ENCODE measurements at regions not wholly inside any gene's neighbourhood (a gene's known extent, or its start where the extent isn't known, plus 50 kb on each side); places are given as distances from the start of the nearest gene placed in this dataset.

DNA sequence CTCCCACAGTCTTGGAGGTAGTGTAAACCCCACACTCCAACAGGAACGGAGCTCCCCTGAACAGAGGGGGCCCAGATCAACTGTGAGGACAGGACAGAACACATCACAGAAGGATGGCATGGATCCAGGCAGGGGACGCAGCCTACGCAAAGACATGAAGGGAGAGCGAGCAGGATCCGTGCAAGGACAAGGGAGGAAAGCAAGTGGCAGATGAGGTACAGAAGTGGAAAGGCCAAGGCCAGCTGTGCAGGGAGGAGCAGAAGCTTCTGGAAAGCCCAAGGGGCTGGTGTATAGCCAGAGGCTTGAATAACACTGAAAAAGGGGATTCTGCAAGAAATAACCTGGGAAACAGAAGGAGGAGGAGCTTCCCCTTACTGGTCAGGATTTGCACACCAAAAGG is 81.2 kb downstream of the SIPA1L2 start:
- TF ChIP-seq POLR2AphosphoS5 (IDR thresholded peaks at IDR 0.05; ENCODE audit: low read depth) (no peak), CTCF (IDR thresholded peaks at IDR 0.05; ENCODE audit: insufficient read depth, low read length) (no peak)
